Right forelimb (tissue), 1 donor: ENCODE measurements at regions not wholly inside any gene's neighbourhood (a gene's known extent, or its start where the extent isn't known, plus 50 kb on each side); places are given as distances from the start of the nearest gene placed in this dataset.

Experiments used
- DNase-seq: peaks from one replicate; pipeline ENCODE4 v3.0.0-alpha.2; 2018

DNA sequence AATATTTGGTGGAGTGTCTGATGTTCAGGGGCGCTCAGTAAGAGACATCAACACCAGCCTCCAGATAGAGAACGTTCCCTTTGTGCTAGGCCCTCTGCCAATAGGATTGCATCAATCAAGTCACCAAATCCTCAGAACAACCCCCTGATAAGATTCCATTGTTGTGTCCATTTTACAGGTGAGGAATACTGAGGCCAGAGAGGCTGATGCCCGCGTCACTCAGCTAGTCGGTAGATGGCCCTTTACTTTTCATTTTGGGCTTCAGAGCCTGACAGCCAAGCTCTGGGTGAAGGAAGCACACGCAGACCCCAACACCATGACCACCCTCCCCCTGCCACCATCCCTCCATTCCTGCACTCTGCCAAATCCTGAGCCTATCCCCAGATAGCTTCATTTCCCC lies 406.2 kb downstream of the PTPRU start:
- no peak for DNase-seq

DNA sequence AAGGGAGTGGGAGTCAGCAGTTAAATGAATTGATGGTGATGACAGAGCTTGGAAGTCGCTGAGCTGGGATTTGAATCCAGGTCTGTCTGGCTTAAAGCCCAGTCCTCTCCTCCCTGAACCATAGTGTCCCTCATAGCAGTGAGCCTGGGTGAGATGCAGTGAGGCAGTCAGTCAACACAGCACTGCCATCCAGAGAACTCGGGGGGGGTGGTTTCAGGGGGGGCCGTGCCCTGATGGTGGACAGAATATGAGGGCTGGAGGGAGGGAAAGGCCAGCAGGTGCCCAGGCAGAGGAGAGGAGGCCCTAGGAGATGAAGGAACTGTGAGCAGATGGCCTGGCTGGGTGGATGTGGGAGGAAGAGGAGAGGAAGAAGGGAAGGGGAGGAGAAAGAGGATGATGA lies 405.6 kb downstream of the PTPRU start:
- DNase-seq: no peak

DNA sequence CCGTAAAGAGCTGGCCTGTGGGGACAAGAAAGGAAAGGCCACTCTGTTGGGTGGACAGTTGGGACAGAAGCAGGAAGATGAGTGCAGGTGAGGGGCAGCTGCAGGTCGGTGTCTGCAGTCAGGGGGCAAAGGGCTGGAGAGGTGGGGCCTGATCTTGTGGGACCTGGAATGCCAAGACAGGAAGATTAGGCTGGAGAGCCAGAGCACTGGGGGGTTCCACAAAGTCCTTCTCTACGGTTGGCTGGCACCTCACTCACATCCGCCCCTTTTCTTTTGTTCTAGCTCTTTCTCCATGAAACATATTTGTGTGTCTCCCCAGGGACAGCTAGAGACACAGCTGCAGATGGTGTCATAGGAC lies 404.1 kb downstream of the PTPRU start:
- no peak for DNase-seq

DNA sequence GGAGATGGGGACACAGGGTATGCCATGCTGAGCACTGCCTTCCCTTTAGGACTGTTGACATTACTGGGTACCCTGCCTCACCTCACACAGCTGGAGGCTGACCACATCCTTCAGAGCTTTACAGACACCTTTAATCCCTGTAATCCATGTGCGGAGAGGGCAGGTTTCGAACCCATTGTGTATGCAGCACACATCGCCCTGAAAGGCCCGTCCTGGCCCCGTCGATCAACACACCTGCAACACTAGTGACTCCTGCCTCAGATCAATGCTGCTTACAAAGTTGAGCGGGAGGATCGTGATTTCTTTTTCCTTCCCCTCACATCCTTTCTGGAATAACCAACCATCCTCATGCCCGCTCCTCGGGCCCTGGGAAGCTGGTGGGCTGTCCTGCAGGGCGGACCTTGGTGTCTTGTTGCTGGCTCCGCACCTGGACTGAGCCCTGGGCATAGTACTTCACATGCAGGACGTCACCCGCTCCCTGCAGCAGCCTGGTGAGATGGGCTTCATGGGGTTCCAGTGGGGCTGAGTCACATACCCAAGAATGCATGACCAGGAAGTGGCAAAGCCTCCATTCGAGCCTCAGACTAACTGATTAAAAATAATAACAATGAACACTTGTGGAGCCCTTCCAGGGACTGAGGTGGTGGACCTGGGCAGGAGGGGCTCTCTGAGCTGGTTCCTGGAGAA lies 403.6 kb downstream of the PTPRU start:
- DNase-seq: no peak

DNA sequence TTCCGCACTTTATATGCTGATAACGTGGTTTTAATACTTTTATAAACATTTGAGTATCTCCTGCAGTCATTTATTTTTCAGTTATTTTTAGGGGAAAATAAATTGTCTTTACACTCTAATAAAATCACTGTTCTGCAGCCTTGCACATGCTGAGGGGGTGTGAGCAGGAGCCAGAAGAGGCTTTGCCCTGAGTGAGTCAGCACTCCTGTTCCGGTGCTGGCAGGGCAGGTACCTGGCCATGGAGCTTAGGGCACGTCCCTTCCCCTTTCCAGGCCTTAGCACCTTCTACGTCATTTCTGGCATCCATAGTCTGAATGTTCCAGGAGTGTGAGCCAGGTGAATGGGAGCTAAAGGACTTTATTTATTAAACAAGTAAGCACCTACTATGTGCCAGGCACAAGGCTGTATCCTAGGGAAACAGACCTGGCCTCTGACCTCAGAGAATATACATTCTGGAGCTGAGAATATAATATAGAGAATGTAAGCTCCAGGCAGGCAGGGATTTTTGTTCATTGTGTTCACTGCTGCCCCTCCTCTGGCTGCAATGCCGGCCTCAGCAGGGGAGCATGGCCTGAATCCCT lies 402.9 kb downstream of the PTPRU start:
- no peak for DNase-seq

DNA sequence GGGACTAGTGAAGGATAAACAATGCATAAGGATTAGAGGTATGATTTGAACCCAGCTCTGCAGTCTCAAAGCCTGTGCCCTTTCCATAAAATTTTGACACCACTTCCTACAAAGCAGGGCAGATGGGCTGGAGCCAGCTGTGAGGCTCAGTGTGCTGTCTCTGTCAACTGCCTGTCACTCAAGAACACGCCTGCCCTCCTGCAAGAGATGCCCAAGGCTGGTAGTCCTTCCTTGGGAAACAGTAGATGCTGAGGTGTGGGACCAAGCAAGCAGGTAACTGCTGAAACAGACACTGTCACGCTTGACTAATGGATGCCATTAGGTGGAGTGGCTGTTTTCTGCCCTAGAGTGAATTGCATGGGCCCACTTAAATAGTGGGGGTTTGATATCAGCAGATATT lies 402.0 kb downstream of the PTPRU start:
- no peak for DNase-seq

DNA sequence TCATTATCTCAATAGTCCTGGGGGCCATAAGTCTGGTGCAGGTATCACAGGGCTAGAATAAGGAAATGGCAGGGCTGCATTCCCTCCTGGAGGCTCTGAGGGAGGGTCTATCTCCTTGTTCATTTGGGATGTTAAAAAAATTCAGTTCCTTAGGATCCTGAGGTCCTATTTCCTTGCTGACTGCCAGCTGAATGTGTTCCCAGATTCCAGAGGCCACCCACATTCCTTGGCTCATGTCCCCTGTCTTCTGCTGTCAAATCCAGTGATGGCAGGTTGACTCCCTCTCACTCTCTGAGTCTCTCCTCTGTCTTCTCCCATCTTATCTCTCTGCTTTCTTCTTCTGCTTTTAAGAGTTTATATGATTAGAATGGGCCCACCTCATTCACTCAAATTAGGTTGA lies 400.6 kb downstream of the PTPRU start:
- DNase-seq: no peak

DNA sequence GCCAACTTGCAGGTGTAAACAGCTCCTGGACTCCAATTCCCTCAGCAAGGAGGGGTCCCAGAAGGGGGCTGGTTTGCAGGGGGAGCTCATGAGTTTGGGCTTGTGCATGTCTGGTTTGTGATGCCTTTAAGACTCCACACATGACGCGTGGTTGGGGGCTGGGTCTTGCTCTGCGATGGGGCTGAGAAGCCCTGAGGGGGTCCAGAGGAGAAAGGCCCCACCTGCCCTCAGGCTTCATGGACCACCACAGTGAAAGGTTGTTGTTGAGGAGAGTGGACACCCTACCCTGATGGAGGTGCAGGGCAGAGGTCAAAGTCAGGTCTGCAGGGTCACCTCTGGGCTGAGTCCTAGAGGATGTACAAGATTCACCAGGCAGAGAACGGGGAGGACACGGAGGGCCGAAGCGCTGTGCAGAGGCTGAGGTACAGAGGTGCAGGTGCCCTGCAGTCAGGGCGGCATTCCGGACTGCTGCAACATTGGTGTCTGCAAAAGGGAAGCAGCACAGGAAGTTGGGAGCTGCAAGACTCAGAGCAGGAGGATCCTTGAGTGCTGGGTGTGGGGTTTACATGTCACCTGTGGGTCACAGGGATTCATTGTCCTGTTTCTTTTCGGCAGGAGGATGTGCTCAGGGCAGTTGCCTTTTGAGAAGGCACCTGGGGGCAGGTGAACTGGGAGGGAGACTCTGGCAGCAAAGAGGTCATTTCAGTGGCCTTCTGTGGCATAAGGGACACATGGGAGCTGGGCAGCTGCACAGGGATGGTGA lies 399.4 kb downstream of the PTPRU start:
- DNase-seq: no peak

DNA sequence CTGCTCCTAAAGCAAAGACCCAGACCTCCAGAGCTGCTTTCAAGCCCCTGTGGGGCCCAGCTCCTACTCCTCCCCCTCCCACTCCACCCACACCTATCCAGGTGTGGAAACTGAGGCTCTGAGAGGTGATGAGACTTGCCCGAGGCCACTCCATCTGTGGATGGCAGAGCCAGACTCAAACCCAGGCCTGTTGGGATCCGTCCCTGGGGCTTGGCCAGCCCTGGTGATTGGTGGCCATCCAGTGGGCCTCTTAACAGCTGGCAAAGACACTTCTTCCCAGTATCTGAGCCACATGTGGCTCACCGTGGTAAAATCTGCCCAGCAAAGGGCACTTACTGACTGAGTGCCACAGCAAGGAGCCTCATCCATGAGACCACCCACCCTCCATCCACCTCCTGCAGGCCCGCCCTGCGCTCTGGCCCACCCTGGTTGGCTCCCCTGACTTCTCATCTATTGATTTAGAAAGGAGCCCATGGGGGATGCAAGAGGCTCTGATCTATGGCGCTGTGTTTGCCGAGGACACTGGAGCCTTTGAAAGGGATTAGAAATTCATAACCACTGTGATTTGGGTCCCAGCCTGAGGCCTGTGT lies 398.5 kb downstream of the PTPRU start:
- DNase-seq: no peak

DNA sequence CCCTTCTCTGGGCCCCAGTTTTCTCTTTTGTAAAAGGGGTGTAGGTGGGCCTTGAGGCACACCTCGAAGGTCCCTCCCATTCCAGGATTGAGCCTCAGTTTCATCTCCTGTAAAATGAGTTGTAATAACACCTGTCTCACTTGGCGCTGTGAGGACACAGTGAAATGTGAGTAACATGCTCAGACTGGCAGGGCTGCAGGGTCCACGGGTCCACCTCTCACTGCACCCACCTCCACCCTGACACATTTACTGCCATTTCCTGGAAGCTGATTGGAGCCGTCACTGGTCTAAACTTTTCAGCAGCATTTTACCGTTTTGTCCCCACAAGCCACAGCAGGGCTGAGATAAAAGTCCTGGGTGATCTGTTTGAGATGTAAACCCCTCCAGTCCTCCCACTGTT lies 398.0 kb downstream of the PTPRU start:
- DNase-seq: no peak

DNA sequence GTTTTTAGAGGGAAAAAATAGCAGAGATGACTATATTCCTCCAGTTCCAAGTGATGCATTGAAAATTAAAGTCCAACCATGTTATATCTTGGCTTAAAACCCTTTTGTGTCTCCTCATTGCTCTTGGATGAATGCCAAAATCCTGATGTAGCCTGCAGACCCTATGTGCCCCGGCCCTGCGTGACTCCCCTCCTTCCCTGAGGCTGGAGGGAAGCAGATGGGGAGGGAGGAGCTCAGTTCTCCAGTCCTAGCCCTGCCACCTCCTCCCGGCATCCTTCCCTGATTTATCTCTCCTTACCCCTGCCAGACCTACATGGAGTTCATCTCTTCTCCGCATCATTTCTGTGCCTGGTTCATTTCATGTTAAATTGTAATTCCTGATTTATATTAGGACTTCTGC lies 397.4 kb downstream of the PTPRU start:
- no peak for DNase-seq

DNA sequence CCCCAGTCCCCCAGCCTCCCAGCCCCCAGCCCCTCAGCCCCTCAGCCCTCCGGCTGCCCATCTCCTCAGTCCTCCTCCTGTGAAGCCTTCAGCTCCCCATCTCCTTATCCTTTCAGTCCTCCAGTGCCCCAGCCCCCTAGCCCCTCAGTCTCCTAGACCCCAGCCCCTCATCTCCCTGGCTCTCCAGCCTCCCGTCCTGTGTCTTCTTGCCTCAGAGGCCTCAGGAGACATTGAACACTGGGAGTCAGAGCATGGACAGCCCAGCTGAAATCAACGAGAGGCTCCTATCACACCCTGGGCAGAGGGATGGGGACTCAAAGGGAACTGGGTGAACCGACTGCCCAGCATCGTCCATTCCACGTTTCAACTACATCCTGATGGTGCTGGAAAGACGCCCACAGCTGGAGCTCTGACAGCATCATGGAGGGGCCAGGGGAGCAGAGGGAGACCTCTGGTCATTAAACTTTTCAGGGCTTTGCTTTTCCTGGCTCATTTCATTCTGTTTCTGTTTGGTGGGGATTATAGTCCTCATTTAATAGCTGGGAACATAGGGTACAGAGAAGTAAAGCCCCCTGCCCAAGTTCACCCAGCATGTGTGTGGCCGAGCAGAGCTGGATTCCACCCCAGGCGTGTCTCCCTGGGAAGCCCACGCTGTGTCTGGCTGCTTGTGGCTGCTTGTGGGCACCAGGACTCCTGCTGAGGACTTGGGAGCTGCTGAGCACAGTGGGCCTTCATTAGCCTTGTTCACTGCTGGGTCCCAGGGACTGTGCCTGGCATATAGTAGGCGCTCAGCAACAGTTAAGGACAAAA lies 396.7 kb downstream of the PTPRU start:
- DNase-seq: no peak

DNA sequence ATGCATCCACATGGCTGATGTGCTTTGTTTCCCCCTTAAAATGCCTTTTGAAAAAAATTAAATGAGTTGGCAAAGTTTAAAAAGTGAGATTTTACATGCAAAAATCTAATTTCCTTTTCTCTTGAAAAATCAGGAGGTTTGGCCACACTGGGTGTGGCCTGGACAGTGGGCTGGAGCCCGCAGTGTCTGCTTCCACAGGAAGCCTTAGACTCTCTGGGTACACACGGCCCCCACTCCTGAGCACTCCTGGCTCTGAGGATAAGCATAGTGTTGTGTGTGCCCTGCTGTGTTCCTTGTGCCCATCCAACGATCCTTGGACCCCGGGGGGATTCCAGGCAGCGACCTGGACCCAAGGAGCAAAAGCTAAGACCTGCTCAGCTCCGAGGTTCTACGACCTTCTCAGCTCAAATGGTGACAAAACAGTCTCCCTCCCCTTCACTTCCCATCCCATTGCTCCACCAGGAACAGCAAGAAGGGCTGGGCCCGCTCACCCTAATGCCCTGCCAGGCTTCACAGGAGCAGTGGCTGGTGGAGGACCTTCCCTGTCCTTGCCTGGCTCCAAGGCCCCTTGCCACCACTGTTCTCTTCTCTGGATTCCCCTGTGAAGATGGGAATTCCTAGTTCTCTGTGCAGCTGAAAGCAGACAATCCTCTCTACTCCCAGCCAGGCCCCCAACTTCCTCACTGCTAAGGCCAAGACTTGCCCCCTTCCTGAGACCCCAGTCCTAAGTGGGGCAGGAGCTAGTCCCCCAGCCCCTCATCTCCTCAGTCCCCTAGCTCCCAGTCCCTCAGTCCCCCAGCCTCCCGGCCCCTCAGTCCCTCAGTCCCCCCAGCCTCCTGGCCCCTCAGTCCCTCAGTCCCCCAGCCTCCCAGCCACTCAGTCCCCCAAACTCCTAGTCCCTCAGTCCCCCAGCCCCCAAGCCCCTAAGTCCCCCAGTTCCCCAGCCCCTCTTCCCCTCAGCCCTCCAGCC lies 395.8 kb downstream of the PTPRU start:
- DNase-seq: no peak

DNA sequence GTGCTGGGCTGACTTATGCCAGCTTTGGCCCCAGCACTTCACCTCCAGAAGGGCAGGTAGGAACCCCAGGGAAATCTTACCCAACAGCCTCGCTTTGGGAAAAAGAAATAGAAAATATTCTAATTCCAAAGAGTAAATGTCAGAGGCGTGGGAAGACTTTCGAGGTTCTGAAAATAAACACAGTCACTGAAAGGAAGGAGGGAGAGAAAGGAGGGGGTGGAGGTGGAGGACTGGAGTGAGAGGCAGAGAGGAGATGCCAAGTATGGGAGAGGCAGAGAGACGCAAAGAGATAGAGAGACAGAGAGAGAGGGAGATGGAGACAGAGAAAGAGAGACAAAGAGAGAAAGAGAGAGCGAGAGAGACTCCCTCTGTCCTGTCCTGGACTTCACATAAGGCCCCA lies 395.0 kb downstream of the PTPRU start:
- no peak for DNase-seq

DNA sequence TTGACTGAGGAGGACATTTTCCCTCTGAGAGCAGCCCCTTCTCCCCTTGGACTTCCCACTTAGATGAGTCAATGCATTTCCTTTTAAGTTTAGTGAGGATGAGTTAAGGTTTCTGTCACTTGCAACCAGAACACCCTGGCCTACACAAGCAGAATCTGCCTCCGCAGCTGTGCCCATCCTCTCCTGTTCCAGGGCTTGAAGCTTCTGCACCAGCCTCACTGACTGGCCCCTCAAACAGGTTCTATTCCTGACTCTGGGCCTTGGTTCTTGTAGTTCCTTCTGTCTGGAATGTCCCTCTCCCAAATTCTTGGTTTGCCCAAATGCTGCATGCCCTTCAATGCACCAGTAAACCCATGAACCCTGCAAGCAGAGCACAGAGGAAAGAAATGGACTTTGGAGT lies 394.4 kb downstream of the PTPRU start:
- DNase-seq: no peak

DNA sequence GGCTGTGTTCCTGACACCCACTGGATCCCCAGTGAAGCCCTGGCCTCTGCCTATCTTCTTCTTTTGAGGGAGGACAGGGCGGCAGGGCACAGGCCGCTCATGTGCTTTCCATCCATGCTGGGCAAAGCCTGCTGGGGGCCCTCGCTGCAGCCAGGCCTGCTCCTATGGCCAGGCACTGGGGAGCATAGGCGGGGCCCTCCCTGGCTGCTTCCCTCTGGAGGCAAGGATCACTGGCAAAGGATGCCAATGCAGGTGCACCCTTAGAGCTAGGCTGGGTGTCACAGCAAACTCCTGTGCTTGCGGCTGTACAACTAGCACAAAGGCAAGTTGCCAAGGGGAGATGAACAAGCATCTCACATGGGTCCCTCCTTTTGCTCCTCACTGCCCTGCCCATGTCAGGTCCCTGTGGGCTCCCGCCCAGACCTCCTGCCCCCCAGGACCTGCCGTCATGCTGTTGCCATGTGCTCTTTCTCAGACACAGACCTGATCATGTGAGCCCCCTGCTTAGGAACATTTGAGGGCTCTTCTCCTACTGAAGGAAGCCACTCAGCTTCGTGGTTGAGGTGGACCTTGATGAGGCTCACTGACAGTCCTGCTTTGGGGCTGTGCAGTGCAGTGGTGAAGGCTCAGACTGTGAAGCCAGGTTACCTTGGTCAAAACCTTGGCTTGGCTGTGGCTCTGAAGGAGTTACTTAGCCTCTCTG lies 393.6 kb downstream of the PTPRU start:
- no peak for DNase-seq

DNA sequence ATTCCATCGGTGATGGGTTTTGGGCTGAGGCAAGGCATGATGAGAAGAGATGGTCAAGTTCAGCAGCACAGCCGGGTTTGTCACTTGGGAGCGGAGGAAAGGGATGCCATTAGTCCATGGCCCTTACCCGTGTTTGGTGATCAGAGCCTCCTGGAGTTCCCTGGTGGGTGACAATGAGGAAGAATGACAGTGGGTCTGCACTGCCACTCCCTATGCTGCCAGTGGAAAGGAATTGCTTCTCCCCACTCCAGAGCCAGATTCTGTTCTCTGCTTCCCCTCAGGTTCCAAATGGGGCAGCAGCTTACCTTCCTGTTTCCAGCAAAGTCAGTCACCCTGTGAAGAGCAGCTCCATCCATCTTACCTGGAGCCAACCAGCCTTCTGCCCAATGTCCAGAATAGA lies 393.1 kb downstream of the PTPRU start:
- no peak for DNase-seq

DNA sequence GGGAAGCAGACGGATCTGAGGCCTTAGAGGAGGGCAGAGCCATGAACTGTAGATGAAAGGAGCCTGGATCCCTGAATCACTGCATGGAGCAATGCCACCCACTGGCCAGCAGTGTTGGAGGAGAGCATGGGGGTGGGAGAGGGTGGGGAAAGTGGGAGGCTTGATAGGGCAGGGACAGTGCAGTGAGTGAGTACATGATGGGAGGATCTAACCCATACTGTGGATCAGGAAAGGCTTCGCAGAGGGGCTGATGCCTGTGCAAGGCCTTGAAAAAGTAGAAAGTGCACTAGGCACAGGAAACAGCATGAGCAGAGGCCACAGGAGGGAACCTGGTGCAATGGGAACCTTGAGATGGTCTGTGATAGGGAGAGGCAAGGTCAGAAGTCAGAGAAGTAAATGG lies 391.9 kb downstream of the PTPRU start:
- no peak for DNase-seq

DNA sequence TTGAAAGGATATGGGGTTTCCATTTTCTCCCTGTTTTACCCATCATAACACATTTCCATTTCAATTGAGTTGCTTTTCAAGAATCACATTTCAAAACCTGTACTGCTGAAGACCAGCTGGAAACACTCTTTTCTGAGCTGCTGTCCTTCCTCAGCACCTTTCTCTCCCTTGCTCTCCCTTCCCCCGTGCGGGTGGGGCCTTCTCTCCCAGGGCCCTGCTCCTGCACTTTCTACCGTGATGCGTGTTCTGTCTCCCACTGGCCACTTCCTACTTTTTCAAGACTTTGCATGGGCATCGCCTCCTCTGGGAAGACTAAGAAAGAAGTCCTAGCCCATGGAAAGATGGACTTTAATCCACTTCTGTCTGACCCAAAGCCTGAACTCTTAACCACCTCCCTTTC lies 390.4 kb downstream of the PTPRU start:
- DNase-seq: no peak

DNA sequence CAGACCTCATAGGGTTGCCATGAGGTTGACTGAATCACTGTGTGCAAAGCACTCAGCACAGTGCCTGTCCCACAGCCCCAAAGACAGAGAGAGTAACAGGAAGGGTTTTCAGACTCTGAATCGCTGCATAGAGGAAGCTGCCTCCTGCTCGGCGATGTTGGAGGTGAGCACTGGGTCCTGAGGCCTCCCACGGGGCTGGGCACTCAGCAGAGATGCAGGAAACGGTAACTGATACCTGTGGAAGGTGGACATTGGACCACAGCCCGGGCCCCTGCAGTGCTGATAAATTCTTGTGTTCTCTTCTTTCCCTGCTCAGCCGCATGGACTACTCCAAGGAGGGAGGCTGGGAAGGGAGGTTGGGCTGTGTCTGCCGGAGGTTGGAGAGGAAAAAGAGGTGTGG lies 389.7 kb downstream of the PTPRU start:
- no peak for DNase-seq

DNA sequence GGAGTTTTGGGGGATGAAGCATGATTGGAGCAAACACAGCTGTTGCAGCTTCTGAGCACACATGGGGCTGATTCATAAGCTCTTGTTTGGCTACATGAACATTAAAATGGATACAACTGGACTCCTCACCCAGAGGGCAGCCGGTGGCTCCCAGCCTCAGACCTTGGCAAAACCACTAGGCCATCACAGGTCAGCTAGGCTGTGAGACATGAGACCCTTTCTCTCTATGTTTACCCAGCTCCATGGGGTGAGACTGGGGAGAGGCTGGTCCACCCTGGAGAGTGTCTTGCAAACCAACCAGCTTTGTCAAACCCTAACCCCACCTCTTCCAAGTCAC lies 388.7 kb downstream of the PTPRU start:
- no peak for DNase-seq
